ENCODE measurements at regions not wholly inside any gene's neighbourhood (a gene's known extent, or its start where the extent isn't known, plus 50 kb on each side); places are given as distances from the start of the nearest gene placed in this dataset.

GRCh38 chr1:8191474-8191873 is 126.4 kb upstream of the SLC45A1 start:
- TF ChIP-seq CTCF (conservative IDR thresholded peaks at IDR 0.05) (no peak), ZFX (IDR thresholded peaks at IDR 0.05) (no peak)
